Pons (tissue), 1 donor: ENCODE measurements at regions not wholly inside any gene's neighbourhood (a gene's known extent, or its start where the extent isn't known, plus 50 kb on each side); places are given as distances from the start of the nearest gene placed in this dataset.

Source experiments
- DNase-seq: peaks from one replicate; pipeline ENCODE4 v3.0.0-alpha.2; 2016; ENCODE audit warnings: low spot score

DNA sequence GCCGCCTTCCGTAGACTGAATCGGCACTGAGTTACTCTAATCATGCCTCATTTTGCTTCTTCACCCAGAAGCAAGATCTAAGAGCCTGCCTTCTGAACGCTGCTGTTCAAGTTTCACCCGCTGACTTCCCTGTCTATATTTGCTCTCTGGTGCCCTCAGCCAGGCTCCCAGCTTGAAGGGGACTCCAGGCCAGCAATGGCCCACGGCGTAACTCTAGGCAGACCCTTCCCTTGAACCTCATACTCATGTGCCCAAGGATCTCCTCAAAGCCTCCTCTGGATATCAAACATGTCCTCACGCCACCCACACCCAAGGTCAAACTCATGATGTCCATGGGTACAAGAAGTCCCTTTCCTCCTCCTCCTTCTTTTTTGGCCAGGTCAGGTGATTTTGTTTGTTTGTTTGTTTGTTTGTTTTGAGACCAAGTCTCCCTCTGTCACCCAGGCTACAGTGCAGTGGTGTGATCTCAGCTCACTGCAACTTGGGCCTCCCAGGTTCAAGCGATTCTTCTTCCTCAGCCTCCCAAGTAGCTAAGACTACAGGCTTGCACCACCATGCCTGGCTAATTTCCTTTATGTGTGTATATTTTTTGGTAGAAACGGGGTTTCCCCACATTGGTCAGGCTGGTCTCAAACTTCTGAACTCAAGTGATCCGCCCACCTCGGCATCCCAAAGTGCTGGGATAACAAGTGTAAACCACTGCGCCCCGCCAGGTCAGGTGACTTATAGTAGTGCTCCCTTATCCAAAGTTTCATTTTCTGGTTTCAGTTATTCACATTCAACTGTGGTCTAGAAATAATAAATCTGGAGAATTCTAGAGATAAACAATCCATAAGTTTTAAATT is 239.0 kb downstream of the SYK start:
- DNase-seq = no peak

DNA sequence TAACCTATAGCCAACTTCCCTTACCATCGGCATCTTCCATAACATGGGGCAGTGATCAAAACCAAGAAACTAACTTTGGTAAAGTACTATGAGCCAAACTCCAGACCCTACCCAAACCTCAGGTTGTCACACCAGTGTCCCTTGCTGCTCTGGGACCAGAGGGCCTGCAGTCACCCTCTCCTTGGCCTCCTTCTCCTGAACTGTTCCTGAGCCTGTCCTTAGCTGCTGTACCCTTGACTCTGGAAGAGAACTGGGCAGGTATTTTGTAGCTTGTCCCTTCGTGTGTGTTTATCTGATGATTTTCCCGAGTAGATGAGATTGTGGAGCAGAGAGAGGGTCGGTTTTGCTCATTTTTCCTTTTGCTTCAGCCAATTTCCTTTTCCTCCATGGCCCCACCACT is 240.4 kb downstream of the SYK start:
- DNase-seq = no peak

DNA sequence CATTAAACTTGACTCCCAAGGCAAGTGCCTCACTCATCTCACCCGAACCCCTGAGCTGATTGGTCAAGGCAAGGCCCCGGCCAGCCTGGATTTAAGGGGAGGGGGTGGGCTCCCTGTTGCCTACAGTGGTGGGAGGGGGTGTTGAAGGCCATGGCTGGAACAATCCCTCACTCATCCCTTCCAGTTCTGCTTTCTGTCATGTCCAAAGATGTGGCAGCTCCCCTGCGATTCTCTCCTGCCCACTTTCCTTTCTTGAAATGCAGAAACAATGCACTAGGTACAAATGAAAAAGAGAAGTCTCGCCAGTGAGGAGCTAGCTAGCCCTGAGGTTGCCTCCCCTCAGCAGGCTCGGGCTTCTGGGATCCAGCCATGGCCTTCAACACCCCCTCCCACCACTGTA is 240.9 kb downstream of the SYK start:
- DNase-seq = no peak

DNA sequence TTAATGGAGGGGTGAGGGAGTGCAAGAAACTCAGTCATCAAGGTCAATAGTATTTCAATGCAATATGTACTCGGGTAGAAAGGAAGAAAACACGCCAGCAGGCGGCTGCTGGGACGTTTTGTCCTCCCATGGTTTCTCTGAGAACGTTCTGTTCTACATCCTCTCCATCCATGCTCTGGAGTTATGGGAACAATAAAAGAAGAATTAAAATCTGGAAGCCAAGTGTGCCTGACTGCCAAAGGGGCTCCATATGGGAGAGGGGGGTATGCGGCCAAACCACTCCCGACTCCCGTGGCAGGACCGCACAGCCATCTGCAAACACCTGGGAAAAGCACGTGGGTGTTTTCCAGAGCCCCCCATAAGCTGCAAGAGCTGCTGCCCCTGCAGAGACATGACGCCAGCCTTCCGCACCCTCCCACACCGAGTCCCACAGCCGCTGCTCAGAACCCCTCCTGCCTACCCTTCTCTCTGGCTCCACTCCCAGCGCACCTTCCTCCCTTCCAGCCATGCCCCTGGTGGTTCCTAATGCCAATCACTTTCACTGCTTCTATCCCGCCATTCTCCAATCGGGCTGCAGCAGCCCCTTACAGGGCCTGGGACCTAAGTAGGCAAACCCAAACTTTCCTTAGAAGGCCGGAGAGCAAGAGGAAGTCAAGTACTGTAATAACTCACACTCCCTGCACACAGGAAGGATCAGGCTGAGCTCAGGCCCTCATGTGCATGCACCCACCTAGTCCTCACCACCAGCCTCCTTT is 241.6 kb downstream of the SYK start:
- no peak for DNase-seq

DNA sequence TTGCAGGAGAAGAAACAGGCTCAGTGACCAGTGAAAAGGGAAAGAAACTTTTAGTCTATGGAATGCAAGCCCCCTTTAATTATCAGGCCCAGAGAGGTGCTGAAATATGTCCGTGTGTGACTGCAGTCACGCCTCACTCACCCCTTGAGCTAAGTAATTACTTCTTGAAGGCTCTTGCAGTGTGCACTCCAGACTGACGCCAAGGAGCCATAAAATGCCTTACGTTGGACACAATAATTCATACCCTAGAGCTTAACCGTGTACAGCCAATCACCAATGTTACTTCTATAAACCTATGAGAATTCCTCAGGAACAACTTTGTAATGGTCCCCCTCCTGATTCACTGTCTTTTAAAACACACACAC is 242.2 kb downstream of the SYK start:
- DNase-seq = no peak

DNA sequence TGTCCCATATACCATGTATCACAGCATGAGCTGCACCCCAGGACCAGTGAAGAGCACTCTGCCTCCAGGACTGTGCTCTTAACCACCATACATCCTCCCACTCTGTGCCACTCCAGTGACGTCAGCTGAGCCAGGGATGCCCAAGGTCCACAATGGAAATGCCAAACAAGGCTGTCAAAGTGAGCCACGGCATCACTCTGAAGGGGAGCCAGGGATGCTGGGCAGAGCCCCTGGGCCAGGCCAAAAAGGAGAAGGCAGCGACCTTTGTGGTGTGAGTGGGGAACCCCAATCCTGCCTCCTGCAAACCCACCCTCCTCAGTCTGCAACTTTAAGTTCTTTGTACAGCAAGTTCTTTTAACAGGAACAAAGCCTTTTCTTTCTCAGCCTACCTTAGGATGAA is 242.7 kb downstream of the SYK start:
- DNase-seq = no peak

DNA sequence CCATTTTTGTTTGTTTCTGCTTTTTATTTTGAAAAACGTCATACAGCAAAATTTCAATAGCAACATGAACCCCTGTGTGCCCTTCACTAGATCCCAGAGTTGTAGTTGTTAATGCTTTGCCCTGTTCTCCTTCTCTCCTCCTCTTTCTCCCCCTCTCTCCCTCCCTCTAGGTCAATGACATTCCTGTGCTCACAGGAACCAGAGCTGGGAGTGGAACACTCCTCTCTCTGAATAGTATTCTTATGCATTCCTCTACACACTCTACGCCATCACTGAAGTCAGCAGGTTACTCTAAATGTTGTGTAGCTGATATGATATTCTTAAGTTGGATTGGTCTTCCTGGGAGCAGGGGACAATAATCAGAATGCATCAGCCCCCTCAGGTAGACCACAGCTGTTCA is 243.4 kb downstream of the SYK start:
- DNase-seq = no peak

DNA sequence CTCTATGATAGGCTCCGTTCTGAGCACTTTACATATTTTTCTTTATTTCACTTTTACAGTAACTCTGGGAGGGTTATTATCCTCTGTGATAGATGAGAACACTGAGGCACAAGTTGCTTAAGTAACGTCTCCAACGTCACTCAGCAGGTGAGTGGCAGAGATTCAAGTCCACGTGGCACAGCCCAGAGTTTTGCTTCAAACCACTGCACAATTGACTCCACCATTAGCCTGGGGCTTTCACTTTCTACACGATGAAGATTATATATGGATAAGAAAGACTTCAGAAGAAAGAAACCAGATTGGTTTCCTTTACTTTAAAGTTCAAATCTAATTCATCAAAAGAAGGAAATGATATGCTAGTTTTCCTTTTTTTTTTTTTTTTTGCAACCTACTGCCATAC is 245.9 kb downstream of the SYK start:
- no peak for DNase-seq

DNA sequence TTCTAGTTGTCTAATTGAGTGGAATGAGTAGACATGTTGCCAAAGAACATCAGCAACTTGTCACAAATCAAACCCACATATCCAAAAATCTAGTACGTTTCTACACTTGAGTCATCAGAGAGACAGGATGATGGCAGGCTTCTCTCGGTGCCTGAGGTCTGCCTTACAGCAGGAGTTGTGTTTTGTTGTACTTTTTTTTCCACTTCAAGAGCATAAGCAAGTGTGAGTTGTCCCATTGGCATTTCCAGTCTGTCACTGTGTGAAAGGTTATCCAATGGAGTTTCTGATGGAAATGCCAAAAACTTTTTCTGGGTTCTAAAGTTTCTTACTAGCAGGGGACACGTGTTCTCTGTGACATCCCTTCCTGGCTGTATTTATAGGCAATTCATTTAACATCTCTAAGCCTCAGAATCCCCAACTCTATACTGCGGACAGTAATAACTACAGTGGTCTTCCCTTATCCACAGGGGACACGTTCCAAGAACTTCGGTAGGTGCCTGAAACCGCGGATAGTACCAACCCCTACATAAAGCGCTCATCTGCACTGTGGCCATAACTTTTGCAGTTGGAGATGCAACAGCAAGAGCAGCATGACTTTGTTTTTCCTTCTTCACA is 246.5 kb downstream of the SYK start:
- no peak for DNase-seq

DNA sequence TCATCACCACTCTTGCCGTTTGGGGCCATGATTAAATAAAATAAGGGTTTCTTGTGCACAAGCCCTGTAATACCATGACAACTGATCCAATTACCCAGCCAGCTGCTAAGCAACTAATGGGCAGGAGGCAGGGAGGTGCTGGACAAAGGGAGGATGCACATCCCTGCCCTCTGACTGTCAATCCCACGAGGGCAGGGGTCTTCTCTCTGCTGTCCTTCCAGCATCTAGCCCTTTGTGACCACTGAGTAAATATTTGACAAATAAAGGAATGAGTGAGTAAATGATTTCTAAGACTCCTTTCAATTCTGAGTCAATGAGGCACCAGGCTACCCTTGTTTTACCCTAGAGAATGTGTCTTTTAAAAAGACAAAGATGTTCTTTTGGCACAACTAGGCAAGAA is 247.1 kb downstream of the SYK start:
- DNase-seq = no peak

DNA sequence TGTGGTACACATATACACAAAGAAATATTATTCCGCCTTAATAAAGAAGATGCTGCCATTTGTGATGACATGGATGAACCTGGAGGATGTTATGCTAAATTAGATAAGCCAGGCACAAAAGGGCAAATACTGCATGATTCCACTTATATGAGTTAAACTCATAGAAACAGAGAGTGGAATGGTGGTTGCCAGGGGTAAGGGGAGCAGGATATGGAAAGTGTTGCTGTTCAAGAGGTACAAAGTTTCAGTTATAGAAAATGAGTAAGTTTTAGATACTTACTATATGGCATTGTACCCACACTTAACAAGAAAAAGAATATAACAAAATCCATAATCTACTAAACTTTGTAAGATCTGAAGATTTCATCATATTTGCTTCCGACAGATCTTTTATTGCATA is 252.2 kb downstream of the SYK start:
- no peak for DNase-seq

DNA sequence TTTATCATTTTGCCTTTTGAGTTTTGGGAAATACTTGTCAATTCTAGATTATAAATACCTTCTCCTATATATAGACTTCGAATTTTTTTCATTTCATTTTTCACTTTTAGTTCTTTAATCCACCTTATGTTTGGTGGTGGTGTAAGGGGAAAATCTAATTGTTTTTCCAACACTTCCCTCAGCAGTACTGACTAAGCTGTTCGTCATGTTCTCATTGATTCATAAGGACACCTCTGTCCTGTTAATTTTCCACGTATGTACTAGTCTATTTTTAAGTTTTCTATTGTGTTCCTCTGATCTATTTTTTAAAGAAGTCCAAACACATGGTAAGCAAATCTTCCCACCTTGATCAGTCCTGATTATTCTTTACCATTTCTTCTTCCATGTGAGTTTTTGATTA is 254.2 kb downstream of the SYK start:
- DNase-seq = no peak

DNA sequence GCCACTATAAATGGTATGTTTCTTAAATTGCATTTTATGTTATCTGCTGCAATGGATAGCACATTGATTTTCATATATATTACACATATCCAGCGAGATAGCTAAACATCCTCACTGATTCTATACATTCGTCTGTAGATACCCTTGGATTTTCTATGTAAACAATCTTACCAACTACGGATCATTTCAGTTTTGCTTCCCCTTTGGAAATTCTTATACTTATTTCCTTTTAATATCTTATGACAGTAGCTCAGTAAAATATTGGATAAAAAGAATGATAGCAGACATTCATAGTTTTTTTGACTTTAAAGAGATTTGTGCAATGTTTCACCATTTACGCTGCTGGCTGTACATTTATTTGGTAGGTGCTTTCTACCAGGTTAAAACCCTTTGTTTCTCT is 254.9 kb downstream of the SYK start:
- no peak for DNase-seq

DNA sequence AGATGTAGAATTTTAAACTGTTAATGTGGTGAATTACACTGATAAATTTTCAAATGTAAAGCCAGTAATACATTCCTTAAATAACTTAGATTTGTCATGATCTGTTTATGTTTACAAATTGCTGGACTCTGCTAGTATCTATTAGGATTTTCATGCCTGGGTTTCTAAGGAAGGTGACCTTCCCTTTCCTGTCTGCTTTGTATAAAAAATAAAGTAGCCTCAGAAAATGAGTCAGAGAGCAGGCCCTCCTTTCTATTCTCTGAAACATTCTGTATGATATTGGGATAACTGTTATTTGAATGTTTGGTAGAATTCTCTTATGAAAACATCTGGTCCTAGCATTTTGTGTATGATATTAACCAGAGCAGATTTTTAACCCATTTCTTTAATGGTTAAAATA is 255.3 kb downstream of the SYK start:
- no peak for DNase-seq

DNA sequence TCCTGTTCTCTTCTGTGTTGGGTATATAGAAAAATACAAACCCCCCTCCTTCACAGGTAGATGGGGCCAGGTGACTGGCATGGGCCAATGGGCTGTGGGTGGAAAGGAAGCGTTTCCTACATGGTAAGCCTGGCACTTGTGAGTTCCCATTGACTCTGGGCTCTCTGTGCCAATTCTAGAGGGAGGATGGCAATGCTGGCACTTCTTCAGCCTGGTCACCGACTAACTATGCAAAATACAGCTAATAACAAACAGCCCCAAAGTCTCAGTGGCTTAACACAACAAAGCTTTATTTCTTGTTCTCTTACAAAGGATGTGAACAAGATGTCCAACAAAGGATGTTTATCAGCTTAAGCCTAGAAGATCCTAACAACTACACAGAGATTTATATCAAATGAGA is 258.1 kb downstream of the SYK start:
- DNase-seq = peak; percentile 80

DNA sequence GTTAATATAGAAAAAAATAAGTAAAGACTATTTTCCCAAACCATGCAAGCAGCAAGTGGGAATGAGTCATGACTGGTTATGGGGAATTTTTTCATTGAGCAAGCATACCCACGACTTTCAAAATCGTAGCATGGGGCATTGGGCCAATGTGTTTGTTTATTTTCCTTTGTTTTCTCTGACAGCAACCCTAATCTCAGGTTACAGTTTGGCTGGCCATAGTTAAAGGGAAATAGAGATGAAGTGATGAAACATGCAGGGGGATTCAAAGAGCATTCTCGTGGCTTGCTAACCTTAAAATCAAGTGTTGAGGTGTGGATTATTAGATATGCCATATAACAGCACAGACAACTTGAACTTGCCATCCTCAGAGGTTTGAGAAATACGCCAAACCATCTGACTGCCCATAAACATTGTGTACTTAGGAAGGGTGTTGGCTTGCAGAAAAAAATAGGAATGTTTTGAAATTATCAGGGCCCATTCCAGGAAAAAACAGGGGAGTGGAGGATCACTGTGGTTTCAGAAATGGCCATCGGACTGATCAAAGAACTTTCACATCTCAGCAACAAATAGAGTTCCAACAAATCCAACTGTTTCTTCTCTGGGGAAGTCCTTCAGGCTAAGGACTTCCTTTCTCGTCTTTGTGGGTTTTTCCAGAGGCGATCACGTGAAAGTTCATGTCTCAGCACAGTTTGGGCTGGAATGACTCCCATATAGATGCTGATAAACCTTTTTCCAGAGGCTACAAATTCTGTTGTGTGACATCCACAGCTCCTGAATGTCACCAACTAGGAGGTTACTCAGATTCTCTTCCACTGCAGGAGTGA is 259.1 kb downstream of the SYK start:
- peak; percentile 22 for DNase-seq

DNA sequence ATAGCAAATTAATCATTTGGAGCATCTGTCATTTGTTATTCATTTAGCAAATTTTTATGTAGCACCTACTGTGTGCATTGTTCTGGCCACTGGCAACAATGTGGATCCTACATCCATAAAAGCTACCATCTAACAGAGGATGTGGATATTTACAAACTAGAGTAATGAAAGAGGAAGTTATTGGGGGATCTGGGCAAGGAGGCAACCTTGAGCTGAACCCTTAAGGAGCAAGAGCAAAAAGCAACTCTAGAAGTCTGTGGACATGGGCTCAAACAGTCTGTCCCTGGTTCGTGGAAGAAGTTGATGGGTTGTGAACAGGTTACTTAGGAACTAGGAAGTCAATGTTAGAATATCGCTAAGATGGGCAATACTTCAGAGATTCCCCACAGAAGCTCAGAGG is 259.9 kb downstream of the SYK start:
- DNase-seq = no peak

DNA sequence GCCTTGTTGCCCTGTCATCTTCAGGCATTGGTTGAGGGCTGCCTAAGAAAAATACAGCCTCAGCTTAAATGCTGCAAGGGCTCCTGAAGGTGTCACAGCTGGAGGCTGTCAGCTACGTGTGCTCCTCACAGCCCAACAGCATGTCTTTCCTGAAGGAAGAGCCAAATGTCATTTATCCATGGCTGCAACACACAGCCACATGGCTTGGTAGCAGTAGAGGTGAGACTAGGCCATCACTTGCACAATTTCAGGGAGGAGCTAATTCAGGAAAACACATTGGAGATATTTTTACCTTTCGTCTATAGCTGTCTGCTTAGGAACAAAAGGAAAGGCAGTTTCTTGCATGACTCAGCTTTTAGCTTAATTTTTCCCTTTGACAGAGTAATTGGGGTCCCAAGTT is 260.7 kb downstream of the SYK start:
- no peak for DNase-seq

DNA sequence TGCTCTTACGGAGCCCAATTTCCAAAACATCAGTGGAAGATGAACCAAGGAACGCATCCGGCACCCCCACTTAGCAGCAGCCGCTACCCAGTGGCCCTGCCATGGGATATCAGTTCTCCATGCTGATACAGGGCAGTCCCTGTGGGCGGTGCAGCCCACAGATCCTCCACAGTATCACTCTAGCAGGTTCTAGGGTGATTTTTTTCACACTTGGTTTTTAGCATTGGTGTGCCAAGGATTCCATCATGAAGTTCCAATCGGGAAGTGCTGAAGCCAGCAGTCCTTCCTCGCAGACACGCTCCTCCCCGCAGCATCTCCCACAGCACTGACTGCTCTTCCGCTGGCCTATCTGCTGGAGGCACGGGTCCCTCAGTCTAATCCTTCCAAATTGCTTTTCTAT is 261.9 kb downstream of the SYK start:
- no peak for DNase-seq

DNA sequence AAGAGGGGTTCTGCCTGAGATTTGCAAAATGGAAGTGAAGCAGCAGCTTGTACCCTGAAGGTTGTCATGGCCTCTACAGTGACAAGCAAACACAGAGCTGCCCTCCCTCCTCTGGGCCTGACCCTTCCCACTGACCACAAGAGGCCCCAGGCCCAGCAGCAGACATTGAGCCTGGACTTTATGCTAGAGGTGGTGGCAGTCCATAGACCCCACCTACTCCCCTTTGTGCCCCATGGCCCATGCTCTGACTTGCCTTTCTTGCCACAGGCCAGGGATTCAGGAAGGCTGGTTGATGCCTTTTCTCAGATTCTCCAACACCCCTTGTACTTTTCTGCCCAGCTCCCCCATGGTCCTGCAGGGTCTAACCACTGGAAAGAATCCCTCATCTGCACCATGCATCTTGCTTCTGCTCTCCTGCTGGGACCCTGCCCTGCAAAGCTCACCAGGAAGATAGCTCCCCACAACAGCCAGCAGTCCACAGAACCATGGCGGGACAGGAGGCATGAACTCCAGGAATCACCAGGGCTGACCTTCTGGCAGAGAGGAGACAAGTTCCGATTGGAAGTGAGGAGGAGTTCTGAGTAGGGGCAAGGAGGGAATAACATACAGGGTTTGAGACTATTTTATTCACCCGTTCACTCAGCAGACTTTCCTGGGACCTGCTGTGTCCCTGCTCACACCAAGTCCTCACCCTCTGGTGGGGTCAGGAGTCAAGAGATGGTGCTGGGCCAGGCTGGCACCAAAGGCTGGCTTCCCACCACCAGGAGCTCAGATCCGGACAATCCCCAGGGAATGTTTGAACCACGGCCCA is 263.8 kb downstream of the SYK start:
- DNase-seq = no peak

DNA sequence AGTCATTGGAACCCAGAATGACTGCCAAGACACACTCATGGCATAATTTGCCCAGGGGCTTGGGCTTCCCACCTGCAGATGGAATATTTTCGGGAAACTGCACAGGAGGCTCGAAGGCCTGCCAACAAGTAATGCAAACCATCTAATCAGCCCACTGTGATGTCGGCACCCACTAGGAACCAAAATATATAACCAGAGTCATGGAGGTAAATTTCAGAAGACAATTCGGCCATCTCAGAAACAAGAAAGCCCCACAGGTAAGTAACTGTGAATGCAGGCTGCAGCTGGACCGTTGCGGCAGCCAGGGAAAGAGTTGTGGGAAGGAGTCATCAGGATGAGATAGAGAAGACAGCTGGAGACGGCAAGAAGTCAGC is 264.4 kb downstream of the SYK start:
- DNase-seq = no peak

DNA sequence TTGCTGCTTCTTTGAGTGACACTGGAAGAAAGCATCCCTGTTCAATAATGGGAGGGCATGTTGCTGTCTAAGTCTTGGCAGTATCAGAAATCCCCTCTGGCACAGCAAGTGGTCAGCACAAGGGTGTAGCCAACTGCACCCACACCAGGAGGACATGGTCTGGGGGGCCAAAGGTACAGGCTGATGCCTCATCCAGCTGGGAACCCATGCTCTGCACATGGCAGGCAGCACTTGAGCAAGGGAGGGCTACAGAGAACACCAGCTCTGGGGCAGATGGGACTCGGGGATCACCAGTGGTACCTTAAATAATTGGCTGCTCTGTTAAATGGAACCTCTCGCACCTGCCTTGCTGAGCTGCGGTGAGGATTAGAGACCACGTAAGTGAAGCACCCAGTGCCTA is 265.2 kb downstream of the SYK start:
- no peak for DNase-seq
